ENCODE measurements at regions not wholly inside any gene's neighbourhood (a gene's known extent, or its start where the extent isn't known, plus 50 kb on each side); places are given as distances from the start of the nearest gene placed in this dataset.

DNA sequence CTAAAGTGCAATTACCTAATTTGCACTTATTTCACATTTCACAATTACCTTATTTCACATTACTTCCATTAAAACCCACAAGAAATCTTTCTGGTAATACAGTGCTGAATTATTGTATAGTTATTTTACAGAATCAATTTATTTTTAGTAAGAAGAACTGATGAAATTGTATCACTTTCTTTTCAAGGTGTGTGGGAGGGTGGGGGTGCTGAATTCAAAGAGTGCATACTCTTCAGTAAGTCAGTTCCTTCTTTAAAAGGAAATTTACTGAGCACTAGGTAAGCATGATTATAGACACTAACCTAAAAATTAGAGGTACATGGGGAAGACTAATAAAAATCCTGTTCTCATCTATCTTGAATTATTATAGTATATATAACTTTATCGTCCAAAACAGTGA lies 731.6 kb upstream of the ADGRL4 start:
- no peak for TF ChIP-seq EZH2 (IDR thresholded peaks at IDR 0.05)
- TF ChIP-seq POLR2AphosphoS5 (IDR thresholded peaks at IDR 0.05; ENCODE audit: borderline replicate concordance, low read depth, low read length) = no peak
- TF ChIP-seq FOXP2 (optimal IDR thresholded peaks at IDR 0.05; ENCODE audit: control extremely low read depth, extremely low read length, insufficient read depth) = no peak

All from SK-N-MC (cell line).